Midbrain (tissue), 1 donor: ENCODE measurements at regions not wholly inside any gene's neighbourhood (a gene's known extent, or its start where the extent isn't known, plus 50 kb on each side); places are given as distances from the start of the nearest gene placed in this dataset.

ENCODE experiments used
- DNase-seq: peaks from one replicate; lab custom pipeline; 2025; lab: John Stamatoyannopoulos, UW

GRCh38 chr6:113500221-113500620 is 356.9 kb upstream of the MARCKS start:
- DNase-seq = no peak

GRCh38 chr6:113505084-113505699 is 352.0 kb upstream of the MARCKS start:
- DNase-seq = no peak

- DNase-seq = no peak
These were observed 348.9 kb upstream of the MARCKS start for GRCh38 chr6:113508249-113508648.

GRCh38 chr6:113511100-113511499 is 346.0 kb upstream of the MARCKS start:
- DNase-seq = no peak

- DNase-seq = no peak
These were observed 344.6 kb upstream of the MARCKS start for GRCh38 chr6:113512576-113512975.

GRCh38 chr6:113513086-113513485 is 344.1 kb upstream of the MARCKS start:
- no peak for DNase-seq

- DNase-seq = no peak
These were observed 334.8 kb upstream of the MARCKS start for GRCh38 chr6:113522376-113522775.

GRCh38 chr6:113524826-113525225 is 332.3 kb upstream of the MARCKS start:
- DNase-seq = no peak

- no peak for DNase-seq
These were observed 330.6 kb upstream of the MARCKS start for GRCh38 chr6:113526553-113526952.

- no peak for DNase-seq
These were observed 330.1 kb upstream of the MARCKS start for GRCh38 chr6:113526995-113527394.

- DNase-seq = no peak
These were observed 329.0 kb upstream of the MARCKS start for GRCh38 chr6:113528111-113528510.

- no peak for DNase-seq
These were observed 327.9 kb upstream of the MARCKS start for GRCh38 chr6:113529196-113529595.

- DNase-seq = no peak
These were observed 327.3 kb upstream of the MARCKS start for GRCh38 chr6:113529879-113530278.

GRCh38 chr6:113530769-113531168 is 326.4 kb upstream of the MARCKS start:
- DNase-seq = no peak

GRCh38 chr6:113539202-113539601 is 317.9 kb upstream of the MARCKS start:
- DNase-seq = no peak

GRCh38 chr6:113539623-113540022 is 317.5 kb upstream of the MARCKS start:
- no peak for DNase-seq

GRCh38 chr6:113540466-113540865 is 316.7 kb upstream of the MARCKS start:
- no peak for DNase-seq

GRCh38 chr6:113551168-113551567 is 306.0 kb upstream of the MARCKS start:
- DNase-seq = no peak

GRCh38 chr6:113556775-113557174 is 300.4 kb upstream of the MARCKS start:
- DNase-seq = no peak

- no peak for DNase-seq
These were observed 298.7 kb upstream of the MARCKS start for GRCh38 chr6:113558431-113558830.

GRCh38 chr6:113558966-113559365 is 298.2 kb upstream of the MARCKS start:
- no peak for DNase-seq

GRCh38 chr6:113560376-113560775 is 296.8 kb upstream of the MARCKS start:
- DNase-seq = no peak

GRCh38 chr6:113560908-113561307 is 296.2 kb upstream of the MARCKS start:
- DNase-seq = no peak

- DNase-seq = no peak
These were observed 294.9 kb upstream of the MARCKS start for GRCh38 chr6:113562248-113562647.
